ENCODE measurements at regions not wholly inside any gene's neighbourhood (a gene's known extent, or its start where the extent isn't known, plus 50 kb on each side); places are given as distances from the start of the nearest gene placed in this dataset.

GRCh38 chr4:129254126-129254525, 158.2 kb downstream of the C4orf33 start:
- no peak for DNase-seq

DNA sequence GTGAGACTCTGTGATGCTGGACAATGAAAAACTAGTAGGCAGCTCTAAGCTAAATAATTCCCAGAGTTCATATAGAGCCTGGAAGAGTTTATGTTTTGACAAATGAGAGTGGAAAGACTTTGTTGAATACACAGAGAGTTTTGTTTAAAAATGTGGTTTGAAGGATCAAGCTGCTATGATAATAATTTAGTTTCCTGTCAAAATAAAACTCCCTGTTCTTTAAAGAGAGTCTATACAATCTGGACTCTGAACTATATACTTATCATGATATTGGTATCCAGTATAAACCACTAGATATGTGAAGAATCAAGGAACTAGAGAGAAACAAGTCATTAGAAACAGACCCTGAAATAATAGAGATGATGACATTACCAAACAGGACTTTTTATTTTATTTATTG, 158.6 kb downstream of the C4orf33 start:
- no peak for DNase-seq

- DNase-seq, result no peak
These were observed 165.6 kb downstream of the C4orf33 start for GRCh38 chr4:129261584-129261983.

DNA sequence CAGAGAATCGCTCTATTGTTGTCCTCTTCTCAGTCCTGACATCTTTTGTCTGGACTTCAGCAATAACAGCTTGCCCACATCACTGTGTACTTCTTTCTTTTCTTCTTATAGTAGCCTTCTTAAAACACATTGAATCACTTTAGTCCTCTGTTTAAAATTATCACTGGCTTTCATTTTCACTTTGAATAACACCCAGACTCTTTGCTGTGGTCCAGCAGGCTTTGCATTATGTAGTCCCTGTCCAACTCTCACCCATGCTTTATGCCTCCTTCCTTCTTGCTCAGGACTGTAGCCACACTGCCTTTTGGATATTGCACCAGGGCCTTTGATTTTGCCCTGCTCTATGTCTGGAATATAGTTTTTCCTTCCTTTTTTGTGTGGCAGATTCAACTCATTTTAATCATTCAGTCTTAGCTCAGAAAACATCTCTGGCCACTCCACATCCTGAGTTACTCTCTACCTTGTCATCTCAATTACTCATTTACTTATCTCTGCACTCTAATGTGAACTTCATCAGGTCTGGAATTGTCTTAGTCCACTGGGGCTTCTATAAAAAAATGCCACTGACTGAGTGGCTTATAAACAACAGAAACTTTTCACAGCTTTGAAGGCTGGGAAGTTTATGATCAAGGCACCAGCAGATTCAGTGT, 168.2 kb downstream of the C4orf33 start:
- no peak for DNase-seq

GRCh38 chr4:129278868-129279267, 182.9 kb downstream of the C4orf33 start:
- DNase-seq, result no peak

GRCh38 chr4:129282293-129282692, 186.3 kb downstream of the C4orf33 start:
- DNase-seq, result no peak

GRCh38 chr4:129292194-129292593, 196.2 kb downstream of the C4orf33 start:
- peak in 1 of 56 donors; percentile 1 for DNase-seq

GRCh38 chr4:129314781-129315180, 218.8 kb downstream of the C4orf33 start:
- DNase-seq, result no peak

GRCh38 chr4:129322920-129323319, 227.0 kb downstream of the C4orf33 start:
- no peak for DNase-seq

DNA sequence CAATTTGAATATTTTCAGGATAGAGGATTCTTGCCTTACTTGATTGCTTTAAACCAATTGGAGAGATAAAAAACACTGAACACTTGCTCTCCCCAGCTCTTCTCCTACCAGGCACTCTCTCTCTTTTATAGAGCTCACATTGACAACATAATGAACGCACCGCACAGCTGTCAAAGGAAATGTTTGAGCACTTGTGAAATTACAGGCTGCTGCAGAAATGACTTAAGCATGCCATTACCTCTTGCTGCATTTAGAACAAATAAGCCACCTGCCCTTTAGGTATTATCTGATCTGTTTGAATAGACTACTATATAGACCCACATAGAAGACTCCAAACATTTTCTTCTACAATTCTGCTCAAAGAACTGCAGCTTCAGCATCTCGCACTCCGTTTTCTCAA, 227.7 kb downstream of the C4orf33 start:
- no peak for DNase-seq

DNA sequence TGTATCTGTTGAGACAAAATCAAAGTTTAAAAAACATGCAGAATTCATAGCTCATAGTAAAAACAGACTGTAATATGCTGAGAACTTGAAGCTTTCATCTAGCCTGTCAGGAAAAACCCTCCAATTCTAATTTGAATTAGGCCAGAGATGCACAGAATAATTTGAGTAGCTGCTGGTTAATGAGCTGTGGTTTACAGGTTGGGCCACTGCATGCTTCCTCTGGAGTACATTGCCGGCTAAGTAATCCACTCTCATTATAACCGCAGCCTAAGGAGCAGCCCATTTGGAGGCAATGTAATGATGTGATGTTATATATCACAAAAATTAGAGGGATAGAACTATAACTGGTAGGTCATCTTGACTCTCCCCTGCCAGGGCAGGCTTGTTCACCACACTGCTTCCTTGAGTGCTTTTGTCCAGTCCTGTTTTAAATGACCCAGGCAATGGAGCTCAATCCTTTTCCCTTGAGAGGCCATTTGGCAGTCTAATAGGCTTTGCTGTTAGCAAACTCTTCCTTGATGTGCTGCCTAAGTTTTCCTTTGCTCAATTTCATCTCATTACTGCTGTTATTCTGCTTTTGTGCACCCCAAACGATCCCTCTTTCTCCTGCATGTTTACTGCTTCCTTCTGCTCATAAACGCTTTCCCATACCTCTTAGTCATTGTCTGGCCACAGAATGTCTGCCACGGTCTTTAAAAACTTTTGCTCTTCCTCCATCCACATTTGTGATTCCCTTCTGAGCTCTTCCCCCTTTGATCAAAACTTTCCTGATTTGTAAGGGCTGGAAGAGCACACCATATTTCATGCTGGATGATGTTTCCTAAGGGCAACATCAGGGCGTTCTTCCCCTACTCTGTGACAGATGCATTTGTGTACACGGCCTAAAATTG, 230.9 kb downstream of the C4orf33 start:
- DNase-seq, result no peak

- no peak for DNase-seq
These were observed 231.7 kb downstream of the C4orf33 start for GRCh38 chr4:129327637-129328036.

GRCh38 chr4:129328162-129328561, 232.2 kb downstream of the C4orf33 start:
- DNase-seq, result no peak

GRCh38 chr4:129334136-129334535, 238.2 kb downstream of the C4orf33 start:
- no peak for DNase-seq

GRCh38 chr4:129335276-129335675, 239.3 kb downstream of the C4orf33 start:
- no peak for DNase-seq

GRCh38 chr4:129335818-129336217, 239.9 kb downstream of the C4orf33 start:
- DNase-seq, result no peak

- no peak for DNase-seq
These were observed 240.7 kb downstream of the C4orf33 start for GRCh38 chr4:129336457-129337227.

- no peak for DNase-seq
These were observed 241.3 kb downstream of the C4orf33 start for GRCh38 chr4:129337228-129337620.

DNA sequence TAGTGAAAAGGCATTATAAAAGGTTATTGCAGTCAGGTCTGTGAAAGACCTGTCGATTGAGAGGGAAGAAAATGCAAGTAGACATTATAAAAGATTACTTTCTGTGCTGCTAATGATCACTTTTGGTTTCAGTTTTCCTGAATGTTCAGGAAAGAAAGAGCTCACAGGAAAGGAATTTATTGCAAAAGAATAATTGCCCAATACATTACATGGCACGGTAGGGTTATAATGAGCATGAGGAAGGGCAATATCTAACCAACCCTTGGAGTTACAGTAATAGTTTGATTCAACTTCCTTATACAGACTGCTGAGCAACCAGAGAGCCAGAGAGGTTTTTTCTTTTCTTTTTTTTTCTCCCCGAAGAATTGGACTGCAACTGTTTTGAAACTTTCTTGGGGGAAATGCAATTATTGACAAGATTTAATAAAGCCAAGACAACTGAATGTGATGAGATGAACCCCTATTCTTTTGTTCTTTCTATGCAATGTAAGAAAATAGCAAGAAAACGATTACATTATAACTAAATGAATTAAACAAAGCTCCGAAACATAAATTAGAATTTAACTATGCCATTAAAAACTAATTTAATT, 247.0 kb downstream of the C4orf33 start:
- DNase-seq, result no peak

DNA sequence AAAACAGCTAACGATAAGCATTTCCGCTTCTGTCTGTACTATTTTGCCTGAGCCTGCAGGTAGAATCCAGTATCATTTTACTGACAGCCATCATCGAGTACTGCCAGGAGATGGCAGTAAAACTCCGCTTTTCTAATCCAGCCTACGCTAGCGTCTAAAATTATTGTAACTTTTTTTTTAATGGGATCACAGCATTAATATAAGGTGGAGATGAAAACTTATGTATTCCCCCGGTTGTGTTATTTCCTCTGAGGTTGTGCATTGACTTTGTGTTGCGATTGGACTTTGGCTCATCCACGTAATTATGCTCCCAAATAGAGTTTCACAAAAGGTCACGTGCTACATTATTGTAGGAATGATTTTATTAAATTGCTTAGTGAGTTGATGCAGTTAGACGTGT, 248.1 kb downstream of the C4orf33 start:
- peak in 1 of 56 donors; percentile 1 for DNase-seq

- no peak for DNase-seq
These were observed 249.7 kb downstream of the C4orf33 start for GRCh38 chr4:129345609-129346008.

DNA sequence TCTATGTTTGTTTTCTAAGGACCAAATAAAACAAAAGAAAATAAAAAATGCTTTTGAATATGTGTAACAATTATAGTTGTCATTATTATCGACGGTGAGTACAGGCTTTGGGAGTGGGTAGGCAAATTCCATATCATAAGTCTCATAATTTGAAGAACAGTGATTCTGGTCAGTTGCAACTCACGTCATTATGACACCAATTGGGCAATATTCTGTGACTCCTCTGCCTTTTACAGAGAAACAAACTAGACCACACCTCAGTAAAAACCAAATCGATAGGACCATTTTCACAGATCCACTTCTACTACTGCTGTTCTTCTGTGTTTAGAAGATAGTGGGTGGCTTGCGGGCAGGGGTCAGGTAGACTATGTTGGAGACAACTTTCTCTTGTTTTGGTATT, 250.1 kb downstream of the C4orf33 start:
- no peak for DNase-seq

Data from amygdala (tissue), 56 donors.